ENCODE measurements at regions not wholly inside any gene's neighbourhood (a gene's known extent, or its start where the extent isn't known, plus 50 kb on each side); places are given as distances from the start of the nearest gene placed in this dataset.

GRCh38 chrX:138484451-138484850, 227.1 kb downstream of the FGF13 start:
- TF ChIP-seq CTCF (IDR thresholded peaks at IDR 0.05) (no peak), EZH2 (IDR thresholded peaks at IDR 0.05) (no peak), EZH2phosphoT487 (IDR thresholded peaks at IDR 0.05) (no peak)

All from neural progenitor cell (in vitro differentiated cells).